ENCODE measurements at regions not wholly inside any gene's neighbourhood (a gene's known extent, or its start where the extent isn't known, plus 50 kb on each side); places are given as distances from the start of the nearest gene placed in this dataset.

DNA sequence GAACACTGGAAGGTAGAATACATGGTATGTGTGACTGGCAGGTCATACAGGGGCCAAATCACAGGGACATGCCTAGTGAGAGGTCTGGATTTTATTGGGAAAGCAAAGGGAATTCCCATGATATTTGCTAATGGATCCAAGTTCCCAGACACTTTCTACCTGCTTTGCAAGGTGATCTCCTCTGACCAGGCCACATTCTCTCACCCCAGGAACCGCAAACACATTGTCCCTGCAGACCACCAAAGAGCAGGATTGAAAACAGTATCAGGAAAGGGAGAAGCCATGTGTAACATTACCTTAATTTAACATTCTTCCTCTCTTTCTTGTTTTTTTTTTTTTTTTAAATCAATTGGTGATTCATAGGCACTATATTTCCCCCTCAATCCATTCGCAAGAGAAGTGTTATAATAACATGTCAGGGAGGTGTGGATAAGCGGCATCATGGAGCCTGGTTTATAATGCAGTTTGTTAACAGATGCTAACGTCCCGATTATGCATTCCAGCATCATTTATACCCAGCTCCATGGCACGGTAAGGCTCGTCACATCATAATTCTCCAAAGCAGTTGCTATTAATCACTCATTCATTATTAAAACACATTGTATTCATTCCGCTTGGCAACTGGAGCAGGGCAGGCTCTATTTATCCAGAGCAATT is 155.1 kb upstream of the CCL2 start:
- TF ChIP-seq POLR2A (IDR thresholded peaks at IDR 0.05) (no peak), POLR2AphosphoS5 (IDR thresholded peaks at IDR 0.05) (no peak)
- TF ChIP-seq, protein P1, sequence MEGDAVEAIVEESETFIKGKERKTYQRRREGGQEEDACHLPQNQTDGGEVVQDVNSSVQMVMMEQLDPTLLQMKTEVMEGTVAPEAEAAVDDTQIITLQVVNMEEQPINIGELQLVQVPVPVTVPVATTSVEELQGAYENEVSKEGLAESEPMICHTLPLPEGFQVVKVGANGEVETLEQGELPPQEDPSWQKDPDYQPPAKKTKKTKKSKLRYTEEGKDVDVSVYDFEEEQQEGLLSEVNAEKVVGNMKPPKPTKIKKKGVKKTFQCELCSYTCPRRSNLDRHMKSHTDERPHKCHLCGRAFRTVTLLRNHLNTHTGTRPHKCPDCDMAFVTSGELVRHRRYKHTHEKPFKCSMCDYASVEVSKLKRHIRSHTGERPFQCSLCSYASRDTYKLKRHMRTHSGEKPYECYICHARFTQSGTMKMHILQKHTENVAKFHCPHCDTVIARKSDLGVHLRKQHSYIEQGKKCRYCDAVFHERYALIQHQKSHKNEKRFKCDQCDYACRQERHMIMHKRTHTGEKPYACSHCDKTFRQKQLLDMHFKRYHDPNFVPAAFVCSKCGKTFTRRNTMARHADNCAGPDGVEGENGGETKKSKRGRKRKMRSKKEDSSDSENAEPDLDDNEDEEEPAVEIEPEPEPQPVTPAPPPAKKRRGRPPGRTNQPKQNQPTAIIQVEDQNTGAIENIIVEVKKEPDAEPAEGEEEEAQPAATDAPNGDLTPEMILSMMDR (IDR thresholded peaks at IDR 0.05), result no peak

All from transverse colon (tissue), 4 donors.